DOHH2 (cell line): ENCODE measurements at regions not wholly inside any gene's neighbourhood (a gene's known extent, or its start where the extent isn't known, plus 50 kb on each side); places are given as distances from the start of the nearest gene placed in this dataset.
"Not testable (repeated sequence)": the region's sequence is repeated elsewhere in the genome, so short reads cannot be mapped to it uniquely, and the experiment has no call there.

Experiments
- H3F3A ChIP-seq: fragments of 200-600 bp; sonication (generic), shearing (Covaris generic); 2 replicates; pipeline ENCODE4 v1.6.0; 2016; ENCODE audit warnings: antibody characterized with exemption, mild to moderate bottlenecking; ENCODE audit not compliant: control insufficient read depth, insufficient read depth
- H3K27ac ChIP-seq: fragments of 200-600 bp; sonication (generic); 2 replicates; pipeline ENCODE4 v1.5.1; 2014; ENCODE audit warnings: low read depth, mild to moderate bottlenecking, low read length, moderate library complexity
- H3K27me3 ChIP-seq: fragments of 200-600 bp; sonication (generic); 2 replicates; pipeline ENCODE4 v1.6.1; 2014; ENCODE audit warnings: mild to moderate bottlenecking, low read length, mixed read lengths; ENCODE audit not compliant: control insufficient read depth
- H3K36me3 ChIP-seq: fragments of 200-600 bp; sonication (generic); 2 replicates; pipeline ENCODE4 v1.6.1; 2014; ENCODE audit warnings: mild to moderate bottlenecking, low read length, moderate library complexity, mixed read lengths; ENCODE audit not compliant: control insufficient read depth
- H3K4me1 ChIP-seq: fragments of 200-600 bp; sonication (generic); 2 replicates; pipeline ENCODE4 v1.6.1; 2014; ENCODE audit warnings: mild to moderate bottlenecking, low read length, mixed read lengths; ENCODE audit not compliant: control insufficient read depth
- H3K4me2 ChIP-seq: fragments of 200-600 bp; sonication (generic); 2 replicates; pipeline ENCODE4 v1.6.0; 2014; ENCODE audit warnings: mild to moderate bottlenecking, low read length, moderate library complexity
- H3K4me3 ChIP-seq: fragments of 200-600 bp; sonication (generic); 2 replicates; pipeline ENCODE4 v1.5.1; 2014; ENCODE audit warnings: mild to moderate bottlenecking, low read length, mixed read lengths
- H3K79me2 ChIP-seq: fragments of 200-600 bp; sonication (generic); 2 replicates; pipeline ENCODE4 v1.6.1; 2014; ENCODE audit warnings: mild to moderate bottlenecking, low read length, mixed read lengths; ENCODE audit not compliant: control insufficient read depth
- H3K9me2 ChIP-seq: fragments of 200-600 bp; sonication (generic); replicated peaks from 2 replicates; pipeline ENCODE4 v1.6.1; 2014; ENCODE audit warnings: mild to moderate bottlenecking, low read length, mixed read lengths; ENCODE audit not compliant: control insufficient read depth
- H3K9me3 ChIP-seq: fragments of 200-600 bp; sonication (generic); 2 replicates; pipeline ENCODE4 v1.6.1; 2014; ENCODE audit warnings: antibody characterized with exemption, low read length, mixed read lengths; ENCODE audit not compliant: control insufficient read depth, insufficient read depth
- H4K20me1 ChIP-seq: fragments of 200-600 bp; sonication (generic); 2 replicates; pipeline ENCODE4 v1.6.0; 2014; ENCODE audit warnings: low read depth, mild to moderate bottlenecking, antibody characterized with exemption, low read length, moderate library complexity; ENCODE audit not compliant: control insufficient read depth, insufficient read depth
- CTCF ChIP-seq: fragments of 200-600 bp; sonication (generic); IDR thresholded peaks from one replicate; pipeline ENCODE4 v1.5.1; 2014; ENCODE audit warnings: antibody characterized with exemption, mild to moderate bottlenecking, low read depth, low read length; ENCODE audit not compliant: poor library complexity, severe bottlenecking
- EZH2phosphoT487 ChIP-seq: fragments of 200-600 bp; sonication (generic); IDR thresholded peaks from 2 replicates; pipeline ENCODE4 v1.6.1; 2017; ENCODE audit warnings: borderline replicate concordance, mild to moderate bottlenecking, antibody characterized with exemption, low read length, moderate library complexity, mixed read lengths

GRCh38 chr11:129546266-129546665, 170.6 kb downstream of the BARX2 start:
- Histone ChIP-seq H3K4me3 (no peak overlapping the region), H3K36me3 (no peaks in the 10 kb centered on the region), H3K4me1 (no peaks in the 10 kb centered on the region), H3K27me3 (no peaks in the 10 kb centered on the region), H3K79me2 (no peaks in the 10 kb centered on the region), H3K9me2 (no peaks in the 10 kb centered on the region), H4K20me1 (no peaks in the 10 kb centered on the region), H3F3A (no peaks in the 10 kb centered on the region), H3K9me3 (peaks cover 3% of the 10 kb centered on the region; the same call in 1 of the 2 replicates), H3K4me2 (no peak overlapping the region), H3K27ac (no peak overlapping the region)
- TF ChIP-seq EZH2phosphoT487 (no peak), CTCF (no peak)

- Histone ChIP-seq H3K27me3 (no peaks in the 10 kb centered on the region), H3K36me3 (no peaks in the 10 kb centered on the region), H3K4me1 (no peaks in the 10 kb centered on the region), H3K4me3 (no peak overlapping the region), H4K20me1 (no peaks in the 10 kb centered on the region), H3K27ac (no peak overlapping the region), H3F3A (no peaks in the 10 kb centered on the region), H3K4me2 (no peak overlapping the region), H3K79me2 (no peaks in the 10 kb centered on the region), H3K9me2 (no peaks in the 10 kb centered on the region), H3K9me3 (no peaks in the 10 kb centered on the region)
- TF ChIP-seq CTCF (no peak), EZH2phosphoT487 (no peak)
These were observed 181.8 kb downstream of the BARX2 start for GRCh38 chr11:129557421-129557820.

- Histone ChIP-seq H3F3A (no peaks in the 10 kb centered on the region), H3K9me2 (no peaks in the 10 kb centered on the region), H3K9me3 (no peaks in the 10 kb centered on the region), H3K4me1 (no peaks in the 10 kb centered on the region), H3K36me3 (no peaks in the 10 kb centered on the region), H3K27ac (no peak overlapping the region), H4K20me1 (no peaks in the 10 kb centered on the region), H3K79me2 (no peaks in the 10 kb centered on the region), H3K27me3 (no peaks in the 10 kb centered on the region), H3K4me3 (no peak overlapping the region), H3K4me2 (no peak overlapping the region)
- TF ChIP-seq EZH2phosphoT487 (no peak), CTCF (no peak)
These were observed 193.4 kb downstream of the BARX2 start for GRCh38 chr11:129569007-129569406.

- H3K4me3 ChIP-seq, H3K4me2 ChIP-seq, H3K27ac ChIP-seq, H3K79me2 ChIP-seq, H3K9me2 ChIP-seq, H3F3A ChIP-seq, H4K20me1 ChIP-seq, H3K36me3 ChIP-seq, H3K9me3 ChIP-seq, H3K27me3 ChIP-seq, H3K4me1 ChIP-seq: not testable (repeated sequence)
These were observed 197.0 kb downstream of the BARX2 start for GRCh38 chr11:129572667-129573066.
